Medulla oblongata (tissue), 1 donor: ENCODE measurements at regions not wholly inside any gene's neighbourhood (a gene's known extent, or its start where the extent isn't known, plus 50 kb on each side); places are given as distances from the start of the nearest gene placed in this dataset.
"Not testable (repeated sequence)": the region's sequence is repeated elsewhere in the genome, so short reads cannot be mapped to it uniquely, and the experiment has no call there.

Source experiments
- DNase-seq: peaks from one replicate; pipeline ENCODE4 v3.0.0-alpha.2; 2015; ENCODE audit errors: extremely low spot score

GRCh38 chr20:5696011-5696559 is 54.1 kb upstream of the SHLD1 start:
- no peak for DNase-seq

- DNase-seq, result no peak
Observed at GRCh38 chr20:5691918-5692618, 58.1 kb upstream of the SHLD1 start.

GRCh38 chr20:5689463-5689862 is 60.7 kb upstream of the SHLD1 start:
- peak; percentile 52 for DNase-seq

GRCh38 chr20:5688431-5688972 is 61.7 kb upstream of the SHLD1 start:
- peak; percentile 16 for DNase-seq

- peak; percentile 14 for DNase-seq
Observed at GRCh38 chr20:5687884-5688283, 62.3 kb upstream of the SHLD1 start.

GRCh38 chr20:5686384-5687105 is 63.7 kb upstream of the SHLD1 start:
- DNase-seq, result no peak

GRCh38 chr20:5682556-5682955 is 67.6 kb upstream of the SHLD1 start:
- not testable (repeated sequence) for DNase-seq

GRCh38 chr20:5680192-5680591 is 69.4 kb upstream of the GPCPD1 start:
- DNase-seq, result no peak

GRCh38 chr20:5678777-5679176 is 68.0 kb upstream of the GPCPD1 start:
- no peak for DNase-seq

- not testable (repeated sequence) for DNase-seq
Observed at GRCh38 chr20:5677944-5678343, 67.1 kb upstream of the GPCPD1 start.

- no peak for DNase-seq
Observed at GRCh38 chr20:5677389-5677788, 66.6 kb upstream of the GPCPD1 start.

GRCh38 chr20:5675103-5676091 is 64.6 kb upstream of the GPCPD1 start:
- peak; percentile 60 for DNase-seq

- peak; percentile 51 for DNase-seq
Observed at GRCh38 chr20:5674176-5674660, 63.4 kb upstream of the GPCPD1 start.

- no peak for DNase-seq
Observed at GRCh38 chr20:5670874-5671273, 60.1 kb upstream of the GPCPD1 start.

- no peak for DNase-seq
Observed at GRCh38 chr20:5670036-5670536, 59.3 kb upstream of the GPCPD1 start.

- no peak for DNase-seq
Observed at GRCh38 chr20:5668529-5668868, 57.7 kb upstream of the GPCPD1 start.

GRCh38 chr20:5667705-5668528 is 57.1 kb upstream of the GPCPD1 start:
- DNase-seq, result no peak

- no peak for DNase-seq
Observed at GRCh38 chr20:5665417-5665816, 54.6 kb upstream of the GPCPD1 start.

- no peak for DNase-seq
Observed at GRCh38 chr20:5663396-5663795, 52.6 kb upstream of the GPCPD1 start.

- no peak for DNase-seq
Observed at GRCh38 chr20:5662769-5663168, 52.0 kb upstream of the GPCPD1 start.
